NT2/D1 (cell line): ENCODE measurements at regions not wholly inside any gene's neighbourhood (a gene's known extent, or its start where the extent isn't known, plus 50 kb on each side); places are given as distances from the start of the nearest gene placed in this dataset.

Experiments used
- SUZ12 ChIP-seq: IDR thresholded peaks from 2 replicates; pipeline ENCODE4 v1.6.1; 2011; ENCODE audit not compliant: insufficient read length, insufficient read depth; ENCODE audit errors: extremely low read depth
- YY1 ChIP-seq: IDR thresholded peaks from 2 replicates; pipeline ENCODE4 v1.6.1; 2011; ENCODE audit not compliant: insufficient read length, insufficient read depth
- ZNF274 ChIP-seq: IDR thresholded peaks from 2 replicates; pipeline ENCODE4 v1.6.1; 2011; ENCODE audit warnings: mild to moderate bottlenecking, low read depth, low read length

- TF ChIP-seq YY1 (no peak), ZNF274 (no peak), SUZ12 (no peak)
Observed at GRCh38 chr12:118603610-118604361, 227.4 kb downstream of the SUDS3 start.
